ENCODE measurements at regions not wholly inside any gene's neighbourhood (a gene's known extent, or its start where the extent isn't known, plus 50 kb on each side); places are given as distances from the start of the nearest gene placed in this dataset.
A peak's percentile ranks its signal among the peaks of the same experiment; 100 is the strongest.

- POLR2A ChIA-PET, result no interaction called here
- WGBS (ENCODE audit: missing lambda C conversion rate), result 18% methylated on average over 8 of the region's 8 CpGs
Observed at GRCh38 chr18:72140007-72140406, 404.1 kb downstream of the CBLN2 start.

GRCh38 chr18:72128649-72129048, 415.5 kb downstream of the CBLN2 start:
- H3K27ac ChIP-seq, result no peak overlapping the region
- peak overlapping the region; percentile 28; the same call in 2 of the 3 replicates for H3K4me2 ChIP-seq
- ChIA-PET POLR2A (no interaction called here), CTCF (no interaction called here)
- peak in 1 of 2 experiments; percentile 16 for DNase-seq (ENCODE audit: low read depth in 1 of 2, low spot score in 1 of 2)
- no peaks in the 10 kb centered on the region for H3K9me3 ChIP-seq
- 42% methylated on average over 1 of the region's 1 CpG for WGBS (ENCODE audit: missing lambda C conversion rate)
- H3K4me1 ChIP-seq, result no peaks in the 10 kb centered on the region
- ATAC-seq, result no peak
- no peak for FAIRE-seq
- TF ChIP-seq MAFK (IDR thresholded peaks at IDR 0.05; ENCODE audit: partially characterized antibody) (peak; percentile 97), KDM1A (IDR thresholded peaks at IDR 0.05; ENCODE audit: low read depth) (no peak), NFE2L2 (conservative IDR thresholded peaks at IDR 0.05; ENCODE audit: low read length) (peak; percentile 87)
- H3K4me3 ChIP-seq, result no peak overlapping the region

More at GRCh38 chr18:72140007-72140406, 404.1 kb downstream of the CBLN2 start:
- TF ChIP-seq MAFK (IDR thresholded peaks at IDR 0.05; ENCODE audit: partially characterized antibody) (no peak), CHD2 (IDR thresholded peaks at IDR 0.05; ENCODE audit: low read length, partially characterized antibody) (no peak), CTCF (IDR thresholded peaks at IDR 0.05) (no peak), RNF2 (IDR thresholded peaks at IDR 0.05; ENCODE audit: borderline replicate concordance, low read depth) (no peak), NFE2L2 (conservative IDR thresholded peaks at IDR 0.05; ENCODE audit: low read length) (no peak), TFCP2L1 (CRISPR knock-in tag; IDR thresholded peaks at IDR 0.05) (no peak), CHD4 (IDR thresholded peaks at IDR 0.05; ENCODE audit: borderline replicate concordance) (no peak), KDM1A (IDR thresholded peaks at IDR 0.05; ENCODE audit: low read depth) (no peak), NR3C1 (IDR thresholded peaks at IDR 0.05) (no peak), RARB (CRISPR knock-in tag; IDR thresholded peaks at IDR 0.05) (no peak), HDAC2 (IDR thresholded peaks at IDR 0.05) (no peak), JUN (IDR thresholded peaks at IDR 0.05) (no peak), EHF (CRISPR knock-in tag; IDR thresholded peaks at IDR 0.05) (no peak), KDM5A (IDR thresholded peaks at IDR 0.05) (no peak), E2F6 (IDR thresholded peaks at IDR 0.05; ENCODE audit: borderline replicate concordance, low read depth) (no peak), POLR2AphosphoS2 (conservative IDR thresholded peaks at IDR 0.05; ENCODE audit: low read length) (no peak), PBX3 (IDR thresholded peaks at IDR 0.05) (no peak), SMC3 (IDR thresholded peaks at IDR 0.05) (no peak), ATOH8 (CRISPR knock-in tag; IDR thresholded peaks at IDR 0.05; ENCODE audit: low read depth) (no peak), HOXB13 (CRISPR knock-in tag; IDR thresholded peaks at IDR 0.05; ENCODE audit: low read depth) (no peak)
- H3K4me3 ChIP-seq, result no peak overlapping the region
- ATAC-seq (no peak), DNase-seq (ENCODE audit: low read depth in 1 of 2, low spot score in 1 of 2) (no peak), FAIRE-seq (no peak)
- no peaks in the 10 kb centered on the region for H3K9me3 ChIP-seq
- H3K27ac ChIP-seq, result no peak overlapping the region
- no peaks in the 10 kb centered on the region for H3K4me1 ChIP-seq
- CTCF ChIA-PET, result no interaction called here
- H3K4me2 ChIP-seq, result no peak overlapping the region

- TF ChIP-seq TFCP2L1 (CRISPR knock-in tag; IDR thresholded peaks at IDR 0.05), result no peak
- no peak for TF ChIP-seq BCL3 (IDR thresholded peaks at IDR 0.05)
- TF ChIP-seq ATOH8 (CRISPR knock-in tag; IDR thresholded peaks at IDR 0.05; ENCODE audit: low read depth), result no peak
- H3K4me3 ChIP-seq, result no peak overlapping the region
- no peaks in the 10 kb centered on the region for H3K9me3 ChIP-seq
- no peak overlapping the region for H3K27ac ChIP-seq
- no peak for DNase-seq (ENCODE audit: low read depth in 1 of 2, low spot score in 1 of 2)
- ChIA-PET CTCF (no interaction called here), POLR2A (no interaction called here)
- no peak overlapping the region for H3K4me2 ChIP-seq
- ATAC-seq, result no peak
- no peak for FAIRE-seq
- no peaks in the 10 kb centered on the region for H3K4me1 ChIP-seq
Observed at GRCh38 chr18:72122103-72122502, 422.0 kb downstream of the CBLN2 start.
